ENCODE measurements at regions not wholly inside any gene's neighbourhood (a gene's known extent, or its start where the extent isn't known, plus 50 kb on each side); places are given as distances from the start of the nearest gene placed in this dataset.

DNA sequence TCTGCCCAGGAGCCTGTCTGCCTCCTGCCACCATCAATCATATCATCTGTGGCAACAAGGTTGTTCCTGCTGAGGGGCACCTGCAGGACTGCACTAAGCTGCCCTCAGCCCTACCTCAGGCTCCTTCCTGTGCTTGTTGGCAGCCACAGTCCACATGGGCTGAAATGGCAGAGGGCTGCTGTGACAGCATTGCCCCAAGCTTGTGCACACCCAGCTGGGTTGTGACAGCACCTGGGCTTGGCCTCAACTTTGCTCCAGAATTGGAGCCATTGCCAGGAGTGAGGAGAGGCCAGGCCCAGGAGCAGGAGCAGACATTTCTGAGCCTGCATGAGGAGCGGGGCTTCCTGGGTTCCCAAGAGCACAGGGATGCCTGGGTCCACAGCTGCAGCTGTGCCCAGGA is 340.9 kb upstream of the CHRM2 start:
- no peak overlapping the region for H3K4me3 ChIP-seq (ENCODE audit: low read depth, low read length)
- DNase-seq (ENCODE audit: low read depth): no peak
- TF ChIP-seq, protein P1, sequence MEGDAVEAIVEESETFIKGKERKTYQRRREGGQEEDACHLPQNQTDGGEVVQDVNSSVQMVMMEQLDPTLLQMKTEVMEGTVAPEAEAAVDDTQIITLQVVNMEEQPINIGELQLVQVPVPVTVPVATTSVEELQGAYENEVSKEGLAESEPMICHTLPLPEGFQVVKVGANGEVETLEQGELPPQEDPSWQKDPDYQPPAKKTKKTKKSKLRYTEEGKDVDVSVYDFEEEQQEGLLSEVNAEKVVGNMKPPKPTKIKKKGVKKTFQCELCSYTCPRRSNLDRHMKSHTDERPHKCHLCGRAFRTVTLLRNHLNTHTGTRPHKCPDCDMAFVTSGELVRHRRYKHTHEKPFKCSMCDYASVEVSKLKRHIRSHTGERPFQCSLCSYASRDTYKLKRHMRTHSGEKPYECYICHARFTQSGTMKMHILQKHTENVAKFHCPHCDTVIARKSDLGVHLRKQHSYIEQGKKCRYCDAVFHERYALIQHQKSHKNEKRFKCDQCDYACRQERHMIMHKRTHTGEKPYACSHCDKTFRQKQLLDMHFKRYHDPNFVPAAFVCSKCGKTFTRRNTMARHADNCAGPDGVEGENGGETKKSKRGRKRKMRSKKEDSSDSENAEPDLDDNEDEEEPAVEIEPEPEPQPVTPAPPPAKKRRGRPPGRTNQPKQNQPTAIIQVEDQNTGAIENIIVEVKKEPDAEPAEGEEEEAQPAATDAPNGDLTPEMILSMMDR (conservative IDR thresholded peaks at IDR 0.05; ENCODE audit: low read depth, low read length): no peak

DNA sequence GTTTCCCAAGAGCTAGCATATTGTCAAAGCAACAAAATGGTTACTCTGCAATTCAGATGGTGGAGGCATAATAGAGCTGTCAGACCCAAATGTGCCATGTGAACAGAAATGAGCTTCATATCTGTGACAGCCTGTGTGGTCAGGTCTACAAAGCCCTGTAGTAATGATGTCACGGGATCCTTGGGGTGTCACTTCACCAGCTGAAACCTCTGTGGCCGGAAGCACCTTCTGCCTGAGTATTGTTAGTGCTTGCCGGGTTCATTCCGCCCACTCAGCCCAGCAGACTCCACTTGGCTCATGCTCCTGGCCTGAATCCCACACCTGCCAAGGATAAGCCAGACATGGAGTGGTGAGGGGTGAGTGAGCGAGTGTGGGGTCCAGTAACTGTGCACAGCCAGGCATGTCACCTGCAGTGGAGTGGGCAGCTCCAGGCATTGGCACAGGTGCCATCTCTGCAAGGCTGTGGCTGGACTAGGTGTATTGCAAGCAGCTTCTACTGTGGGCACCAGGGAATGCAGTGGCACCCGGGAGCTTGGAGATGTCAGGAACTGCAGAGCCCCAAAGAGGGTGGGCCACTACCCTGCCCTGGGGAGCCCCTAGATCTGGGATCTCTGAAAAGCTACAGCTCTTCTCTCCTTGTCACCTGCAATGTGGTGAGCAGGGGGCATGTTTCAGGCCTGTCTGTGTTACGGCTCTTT is 341.9 kb upstream of the CHRM2 start:
- no peak for DNase-seq (ENCODE audit: low read depth)
- TF ChIP-seq, protein P1 (conservative IDR thresholded peaks at IDR 0.05; ENCODE audit: low read depth, low read length): no peak
- H3K4me3 ChIP-seq (ENCODE audit: low read depth, low read length): no peak overlapping the region

DNA sequence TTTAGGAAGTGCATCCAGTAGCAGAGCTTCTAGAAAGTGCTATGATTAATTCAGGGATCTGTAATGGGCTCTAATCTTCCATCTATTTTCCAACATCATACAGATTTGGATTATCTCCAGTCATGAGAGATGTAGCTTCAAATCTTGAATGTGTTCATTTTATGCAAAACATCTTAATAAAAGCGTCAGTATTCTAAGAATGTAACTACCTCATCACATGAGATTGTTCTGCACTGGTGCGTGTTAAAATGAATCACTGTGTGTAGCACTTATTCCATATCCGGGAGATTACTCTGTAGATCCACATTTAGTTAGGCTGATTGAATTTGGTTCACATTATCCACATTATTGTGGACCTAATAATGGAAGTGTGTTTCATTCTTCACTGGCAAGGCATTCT is 344.9 kb upstream of the CHRM2 start:
- TF ChIP-seq, protein P1 (conservative IDR thresholded peaks at IDR 0.05; ENCODE audit: low read depth, low read length): no peak
- DNase-seq (ENCODE audit: low read depth): peak; percentile 40
- H3K4me3 ChIP-seq (ENCODE audit: low read depth, low read length): no peak overlapping the region

DNA sequence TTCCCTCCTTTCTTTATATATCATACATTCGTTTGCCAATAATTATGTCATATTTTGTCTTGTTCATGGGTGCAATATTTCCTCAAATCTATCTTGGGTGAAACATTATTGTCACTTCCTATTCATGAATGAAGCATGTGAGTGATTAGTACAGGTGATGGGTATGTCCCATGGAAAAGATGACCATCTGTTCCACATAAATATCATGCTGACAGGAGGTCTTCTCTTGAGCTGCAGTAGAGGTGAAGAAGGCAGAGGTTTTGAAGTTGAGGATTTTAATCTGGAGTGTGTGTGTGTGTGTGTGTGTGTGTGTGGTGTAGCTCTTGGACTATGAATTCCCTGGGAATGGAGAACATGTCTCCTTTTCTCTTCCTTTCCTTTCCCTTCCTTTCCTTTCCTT is 350.5 kb upstream of the CHRM2 start:
- TF ChIP-seq, protein P1 (conservative IDR thresholded peaks at IDR 0.05; ENCODE audit: low read depth, low read length): no peak
- DNase-seq (ENCODE audit: low read depth): no peak
- no peak overlapping the region for H3K4me3 ChIP-seq (ENCODE audit: low read depth, low read length)

DNA sequence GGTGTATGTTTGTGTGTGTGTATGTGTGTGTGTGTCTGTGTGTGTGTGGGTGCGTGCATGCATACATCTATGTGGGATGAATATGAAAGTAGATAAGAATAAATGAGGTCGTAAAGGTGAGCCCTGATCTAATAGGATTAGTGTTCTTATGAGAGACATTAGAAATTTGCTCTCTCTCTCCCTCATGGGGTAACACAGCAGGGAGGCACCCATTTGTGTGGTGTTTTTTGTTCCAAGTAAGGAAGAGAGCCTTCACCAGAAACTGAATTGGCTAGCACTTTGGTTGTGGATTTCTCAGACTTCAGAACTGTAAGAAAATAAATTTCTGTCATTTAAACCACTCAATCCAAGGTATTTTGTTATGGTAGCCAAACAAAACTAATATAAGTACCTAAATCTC is 353.7 kb upstream of the CHRM2 start:
- TF ChIP-seq, protein P1 (conservative IDR thresholded peaks at IDR 0.05; ENCODE audit: low read depth, low read length): no peak
- DNase-seq (ENCODE audit: low read depth): no peak
- H3K4me3 ChIP-seq (ENCODE audit: low read depth, low read length): no peak overlapping the region

DNA sequence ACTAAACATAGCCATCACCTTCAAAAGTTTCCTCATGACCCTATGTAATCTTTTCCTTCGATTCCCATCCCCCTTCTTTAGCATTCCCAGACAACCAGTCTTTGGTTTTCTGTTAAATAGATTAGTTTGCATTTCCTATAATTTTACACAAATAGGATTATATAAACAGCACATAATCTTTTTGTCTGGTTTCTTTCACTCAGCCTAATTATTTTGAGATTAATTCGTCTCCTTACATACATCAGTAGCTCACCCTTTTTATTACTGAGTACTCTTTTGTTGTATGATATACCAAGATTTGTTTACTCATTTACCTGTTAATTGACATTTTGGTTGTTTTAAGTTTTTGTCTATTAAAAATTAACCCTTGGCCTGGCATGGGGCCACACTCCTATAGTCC is 354.7 kb upstream of the CHRM2 start:
- DNase-seq (ENCODE audit: low read depth): no peak
- TF ChIP-seq, protein P1 (conservative IDR thresholded peaks at IDR 0.05; ENCODE audit: low read depth, low read length): no peak

DNA sequence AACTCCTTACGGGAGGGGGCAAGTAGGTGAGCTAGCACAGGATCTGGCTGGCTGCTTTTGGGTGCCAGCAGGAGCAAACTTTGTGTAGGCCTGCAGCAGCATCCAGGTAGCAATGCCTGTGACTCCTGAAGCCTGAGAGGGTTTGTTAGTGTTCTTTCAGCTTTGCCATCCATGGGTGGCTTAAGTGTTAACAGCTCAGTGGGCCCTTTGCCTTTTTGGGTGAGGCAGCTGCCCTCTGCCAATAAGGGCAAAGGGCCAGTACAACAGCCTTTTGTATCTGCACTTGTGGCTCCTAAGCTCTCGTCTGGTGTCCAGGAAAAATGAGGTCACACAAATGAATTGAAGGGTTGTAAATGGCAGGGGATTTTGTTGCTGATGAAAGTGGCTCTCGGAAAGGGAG is 359.0 kb upstream of the CHRM2 start:
- DNase-seq (ENCODE audit: low read depth): no peak
- TF ChIP-seq, protein P1 (conservative IDR thresholded peaks at IDR 0.05; ENCODE audit: low read depth, low read length): no peak

More for the DNA sequence above, 354.7 kb upstream of the CHRM2 start:
- no peak overlapping the region for H3K4me3 ChIP-seq (ENCODE audit: low read depth, low read length)

More for the DNA sequence above, 359.0 kb upstream of the CHRM2 start:
- H3K4me3 ChIP-seq (ENCODE audit: low read depth, low read length): no peak overlapping the region
